Coronary artery (tissue), 2 donors: ENCODE measurements at regions not wholly inside any gene's neighbourhood (a gene's known extent, or its start where the extent isn't known, plus 50 kb on each side); places are given as distances from the start of the nearest gene placed in this dataset.

Experiments used
- DNase-seq: peaks from one replicate; pipeline ENCODE4 v3.0.0-alpha.2; 2017; ENCODE audit warnings: low spot score
- H3K27ac ChIP-seq, 2 donors: fragments of 200-600 bp; sonication (generic); one replicate each; pipeline ENCODE4 v1.5.1; 2016 to 2019
- H3K4me3 ChIP-seq: fragments of 200-600 bp; sonication (generic); 2 replicates; pipeline ENCODE4 v1.5.1; 2016; ENCODE audit warnings: mild to moderate bottlenecking, moderate library complexity
- CTCF ChIP-seq: fragments of 200-600 bp; sonication (generic); IDR thresholded peaks from one replicate; pipeline ENCODE4 v1.5.1; 2019; ENCODE audit warnings: antibody characterized with exemption

- Histone ChIP-seq H3K27ac (no peak overlapping the region), H3K4me3 (no peak overlapping the region)
- no peak for TF ChIP-seq CTCF
- no peak for DNase-seq
Observed at GRCh38 chr4:20512985-20513384, 187.3 kb upstream of the PACRGL start.

- TF ChIP-seq CTCF = no peak
- no peak for DNase-seq
- H3K4me3 ChIP-seq = no peak overlapping the region
- no peak overlapping the region for H3K27ac ChIP-seq
Observed at GRCh38 chr4:20520901-20521300, 179.4 kb upstream of the PACRGL start.

GRCh38 chr4:20528508-20528907 is 171.8 kb upstream of the PACRGL start:
- Histone ChIP-seq H3K4me3 (no peak overlapping the region), H3K27ac (no peak overlapping the region)
- DNase-seq = no peak
- TF ChIP-seq CTCF = no peak

GRCh38 chr4:20529691-20530090 is 170.6 kb upstream of the PACRGL start:
- Histone ChIP-seq H3K4me3 (no peak overlapping the region), H3K27ac (no peak overlapping the region)
- no peak for DNase-seq
- TF ChIP-seq CTCF = no peak

GRCh38 chr4:20532116-20532790 is 168.0 kb upstream of the PACRGL start:
- no peak overlapping the region for H3K27ac ChIP-seq
- no peak for DNase-seq
- no peak for TF ChIP-seq CTCF
- no peak overlapping the region for H3K4me3 ChIP-seq

- no peak overlapping the region for H3K4me3 ChIP-seq
- TF ChIP-seq CTCF = no peak
- no peak for DNase-seq
- no peak overlapping the region for H3K27ac ChIP-seq
Observed at GRCh38 chr4:20532871-20533870, 167.1 kb upstream of the PACRGL start.
